SK-N-MC (cell line): ENCODE measurements at regions not wholly inside any gene's neighbourhood (a gene's known extent, or its start where the extent isn't known, plus 50 kb on each side); places are given as distances from the start of the nearest gene placed in this dataset.

ENCODE experiments used
- EZH2 ChIP-seq: fragments of 200-600 bp; sonication (generic); IDR thresholded peaks from one replicate; pipeline ENCODE4 v1.6.1; 2017; ENCODE audit warnings: antibody characterized with exemption
- POLR2AphosphoS5 ChIP-seq: IDR thresholded peaks from 2 replicates; pipeline ENCODE4 v1.6.1; 2012; ENCODE audit warnings: mild to moderate bottlenecking, low read depth, low read length, borderline replicate concordance

GRCh38 chr5:8340739-8341344 lies 471.9 kb downstream of the MTRR start:
- no peak for TF ChIP-seq POLR2AphosphoS5
- no peak for TF ChIP-seq EZH2
